Stimulated activated CD4-positive, alpha-beta T cell treated with anti-CD3 and anti-CD28 coated beads, Interleukin-15, amount 100 ng/mL, for 48 hours (primary cell): ENCODE measurements at regions not wholly inside any gene's neighbourhood (a gene's known extent, or its start where the extent isn't known, plus 50 kb on each side); places are given as distances from the start of the nearest gene placed in this dataset.

Experiments used
- DNase-seq, 2 donors: peaks; one replicate each; pipeline ENCODE4 v3.0.0-alpha.2; 2020; ENCODE audit warnings: low read depth in 2 of 2

DNA sequence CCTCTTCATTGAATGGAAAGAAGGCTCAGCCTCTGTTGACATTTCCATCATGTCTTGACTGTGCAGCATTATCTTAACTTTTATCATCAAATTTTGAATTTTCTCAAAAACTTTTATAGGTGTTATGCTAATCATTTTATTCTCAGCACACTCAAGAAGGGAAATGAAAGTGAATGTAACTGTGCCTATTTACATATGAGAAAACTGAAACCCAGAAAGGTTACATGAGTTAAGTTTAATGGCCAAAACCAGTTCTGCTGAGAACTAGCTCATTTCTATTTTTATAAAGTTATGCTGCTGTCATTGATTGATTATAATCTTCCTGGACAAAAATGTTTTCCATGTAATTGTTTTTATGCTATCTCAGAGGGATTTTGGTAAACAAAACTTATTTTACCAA lies 618.8 kb upstream of the NRXN1 start:
- DNase-seq, result no peak

DNA sequence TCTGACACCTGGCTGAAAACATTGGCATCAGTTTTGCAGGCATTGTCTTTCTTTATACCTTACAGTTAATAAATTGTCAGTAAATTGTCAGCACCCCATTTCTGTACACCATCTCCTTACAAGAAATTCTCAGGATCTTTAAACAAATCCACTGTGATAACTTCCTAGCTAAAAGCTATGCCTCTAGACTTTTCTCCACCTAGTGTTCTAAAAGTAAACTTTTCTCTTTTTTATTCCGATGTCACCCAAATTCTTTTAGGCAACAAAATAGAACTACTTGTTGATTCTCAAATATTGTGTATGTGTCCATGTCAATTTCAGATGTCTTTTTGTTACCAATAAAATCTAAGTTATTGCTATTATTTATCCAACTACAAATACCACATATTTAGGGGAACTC lies 617.4 kb upstream of the NRXN1 start:
- no peak for DNase-seq

DNA sequence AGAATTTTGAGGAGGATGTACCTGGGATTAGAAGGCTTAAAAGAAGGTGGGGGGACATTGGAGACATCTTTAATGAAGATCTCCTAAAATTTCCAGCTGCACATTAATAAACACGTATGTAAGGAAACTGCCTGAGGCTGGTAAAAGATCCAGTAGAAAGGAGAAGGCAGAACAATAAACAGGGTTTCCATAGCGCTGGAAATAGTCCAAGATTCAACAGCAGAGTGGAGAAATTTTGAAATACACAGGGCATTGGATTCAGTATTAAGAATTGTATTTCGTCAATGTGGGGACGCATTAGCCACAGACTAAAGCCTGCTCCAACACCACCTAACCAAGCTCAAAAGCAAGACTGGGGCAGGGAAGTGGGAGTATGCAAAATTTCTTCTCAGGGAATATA lies 606.9 kb upstream of the NRXN1 start:
- DNase-seq, result no peak

DNA sequence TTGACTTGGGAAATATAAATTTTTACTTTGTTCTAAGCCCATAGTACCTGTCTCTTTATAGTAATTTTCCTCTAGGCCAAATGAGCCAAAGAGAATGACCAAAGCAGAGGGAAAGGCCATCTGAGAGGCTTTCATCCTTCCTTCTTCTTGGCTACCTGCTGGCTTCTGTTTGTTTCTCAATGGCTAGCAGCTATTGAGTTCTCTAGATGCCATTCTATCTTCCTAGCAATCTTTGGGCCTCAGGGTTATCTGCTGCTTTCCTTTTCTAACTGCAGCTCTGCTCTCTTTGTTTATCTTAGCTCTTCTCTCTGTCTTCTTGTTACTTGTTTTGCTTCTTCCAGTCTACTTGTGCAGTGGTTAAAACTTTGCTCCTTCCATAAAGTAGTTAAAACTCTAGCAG lies 601.1 kb upstream of the NRXN1 start:
- DNase-seq, result no peak

DNA sequence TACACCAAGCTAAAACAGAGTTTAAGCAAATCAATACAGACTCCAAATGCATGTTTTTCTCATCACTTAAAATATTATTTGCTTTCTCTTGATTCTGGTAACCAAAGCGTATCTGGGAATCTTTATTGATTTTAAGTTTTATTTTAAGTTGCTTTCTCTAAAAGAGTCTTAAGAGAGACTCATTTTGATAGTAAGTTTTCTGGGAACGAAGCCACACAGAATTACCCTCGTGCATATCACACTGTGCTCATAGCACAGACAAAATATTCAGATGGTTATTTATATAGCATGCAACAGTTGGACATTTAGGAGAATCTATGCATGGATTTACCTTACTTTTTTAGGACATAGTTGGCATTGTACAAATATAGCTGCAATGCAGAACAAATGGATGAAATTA lies 597.5 kb upstream of the NRXN1 start:
- no peak for DNase-seq

DNA sequence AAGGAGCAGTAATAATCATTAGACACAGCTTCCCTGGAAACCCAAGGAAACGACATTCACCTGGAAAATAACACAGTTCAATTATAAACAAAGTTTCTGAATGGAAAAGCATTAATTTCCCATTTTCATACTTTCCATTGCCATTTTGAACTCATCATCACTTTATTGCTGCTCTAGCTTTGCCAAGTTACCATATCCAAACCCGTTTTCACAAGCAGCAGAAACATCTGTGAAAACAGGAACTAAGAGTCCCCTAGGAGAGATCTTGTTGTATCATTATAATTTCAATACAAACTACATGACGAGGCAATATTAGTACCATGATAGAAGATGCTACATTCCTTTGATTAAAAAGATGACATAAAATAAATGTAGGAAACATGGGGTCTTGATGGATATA lies 597.0 kb upstream of the NRXN1 start:
- DNase-seq, result no peak

DNA sequence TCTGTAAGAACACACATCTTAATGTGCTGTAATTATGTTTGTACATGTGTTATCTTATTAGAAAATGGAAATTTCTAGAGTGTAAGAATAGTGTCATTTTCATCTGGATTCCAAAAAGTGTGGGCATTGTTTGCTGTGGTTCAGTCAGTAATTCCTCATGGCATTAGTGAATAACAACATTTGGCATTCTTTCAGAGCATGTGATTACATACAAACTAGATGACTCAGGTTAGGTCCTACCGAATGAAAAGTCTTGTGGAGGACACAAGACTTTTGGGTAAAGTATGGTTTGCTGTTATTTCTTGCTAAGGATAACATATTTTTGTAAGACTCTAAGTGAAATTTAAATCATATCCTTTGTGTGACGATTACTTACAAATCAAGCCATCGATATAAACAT lies 593.1 kb upstream of the NRXN1 start:
- DNase-seq, result no peak

DNA sequence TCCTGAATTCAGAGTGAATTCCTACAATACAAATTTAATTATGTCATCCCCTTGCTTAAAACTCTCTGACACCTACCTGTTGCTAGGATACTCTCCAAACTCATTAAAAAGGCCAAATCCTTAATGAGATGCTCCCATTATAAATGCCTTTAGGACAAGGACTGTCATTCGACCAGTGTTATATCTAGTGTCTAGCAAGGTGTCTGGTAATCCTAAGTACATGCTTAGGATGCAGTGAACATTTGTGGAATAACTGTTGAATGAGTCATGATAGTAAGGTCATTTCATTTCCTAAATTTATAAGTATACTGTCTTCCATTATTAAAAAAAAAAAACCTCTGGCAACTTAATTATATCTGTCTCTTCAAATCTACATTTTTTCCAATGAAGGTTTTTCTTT lies 588.9 kb upstream of the NRXN1 start:
- no peak for DNase-seq

DNA sequence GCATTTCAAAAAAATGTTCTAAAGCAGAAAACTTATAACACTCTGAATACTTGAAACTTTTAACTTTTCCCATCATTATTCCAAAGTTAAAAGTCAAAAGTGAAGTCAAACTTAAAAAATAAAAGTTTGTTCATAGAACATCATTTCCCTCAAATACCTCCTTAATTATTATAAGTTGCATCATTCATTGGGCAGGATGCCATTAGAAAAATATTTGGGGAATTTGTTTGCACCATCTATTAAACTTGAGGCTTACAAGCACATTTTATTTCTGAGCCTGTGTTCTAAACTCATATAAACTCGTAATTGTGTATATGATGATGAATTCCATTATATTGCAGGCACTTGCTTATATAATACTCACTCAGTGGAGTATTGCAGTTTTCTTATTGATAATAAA lies 588.0 kb upstream of the NRXN1 start:
- no peak for DNase-seq

DNA sequence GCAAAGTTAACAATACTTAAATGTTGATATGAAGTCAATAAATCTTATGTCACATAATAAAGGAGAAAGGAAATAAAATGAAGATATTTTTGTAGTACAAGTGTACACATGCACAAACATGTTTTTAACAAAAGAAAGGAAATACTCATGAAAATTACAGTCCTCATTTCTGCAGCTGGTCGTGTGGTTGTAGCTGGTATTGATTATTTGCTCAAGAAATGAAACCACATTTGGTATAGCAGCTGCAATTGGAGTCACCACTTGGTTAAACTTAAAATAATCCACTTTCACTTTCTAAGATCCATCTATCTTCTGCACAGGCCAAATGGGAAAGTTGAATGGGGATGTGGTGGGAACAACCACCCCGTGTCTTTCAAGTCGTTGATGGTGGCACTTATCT lies 580.5 kb upstream of the NRXN1 start:
- no peak for DNase-seq

DNA sequence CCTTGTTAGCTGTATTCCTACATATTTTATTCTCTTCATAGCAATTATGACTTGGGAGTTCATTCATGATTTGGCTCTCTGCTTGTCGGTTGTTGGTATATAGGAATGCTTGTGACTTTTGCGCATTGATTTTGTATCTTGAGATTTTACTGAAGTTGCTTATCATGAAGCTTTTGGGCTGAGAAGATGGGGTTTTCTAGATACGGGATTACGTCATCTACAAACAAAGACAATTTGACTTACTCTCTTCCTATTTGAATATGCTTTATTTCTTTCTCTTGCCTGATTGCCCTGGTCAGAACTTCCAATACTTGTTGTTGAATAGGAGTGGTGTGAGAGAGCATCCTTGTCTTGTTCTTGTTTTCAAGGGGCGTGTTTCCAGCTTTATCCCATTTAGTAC lies 569.8 kb upstream of the NRXN1 start:
- DNase-seq, result no peak

DNA sequence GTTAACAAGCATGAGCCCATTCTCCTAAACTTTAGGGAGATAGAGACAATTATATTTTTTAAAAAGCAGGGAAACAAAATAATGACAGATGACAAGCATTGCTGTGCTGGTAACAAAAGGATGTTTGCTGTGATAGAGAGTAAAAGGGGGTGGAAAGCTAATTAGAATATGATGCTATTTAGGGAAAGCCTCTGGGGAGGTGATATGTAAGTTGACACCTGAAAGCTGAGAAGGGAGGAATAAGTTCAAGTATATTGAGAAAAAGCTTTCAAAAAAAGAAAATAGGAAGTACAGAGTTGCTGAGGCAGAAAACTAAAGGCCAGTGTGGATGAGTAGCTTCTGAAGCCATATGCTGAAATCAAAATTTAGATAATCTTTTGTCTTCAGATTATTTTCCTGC lies 565.2 kb upstream of the NRXN1 start:
- DNase-seq, result no peak

DNA sequence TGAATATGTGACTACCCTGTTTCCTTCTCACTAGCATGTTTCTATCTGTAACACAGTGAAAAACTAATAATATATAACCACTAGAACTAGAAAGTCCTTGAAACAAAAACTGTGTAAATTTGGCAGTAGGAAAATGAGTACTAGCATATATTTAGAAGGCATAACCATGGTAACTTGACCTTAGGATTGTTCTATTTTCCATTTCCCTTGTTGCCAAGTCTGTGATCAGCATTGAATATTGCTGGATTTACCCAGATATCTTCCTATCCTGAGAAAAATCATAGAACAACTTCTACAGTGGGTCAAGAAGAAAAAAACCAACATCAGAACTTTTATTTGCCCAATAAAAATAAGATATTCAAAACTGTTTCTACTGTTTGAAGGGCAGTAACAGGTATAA lies 563.9 kb upstream of the NRXN1 start:
- DNase-seq, result no peak

DNA sequence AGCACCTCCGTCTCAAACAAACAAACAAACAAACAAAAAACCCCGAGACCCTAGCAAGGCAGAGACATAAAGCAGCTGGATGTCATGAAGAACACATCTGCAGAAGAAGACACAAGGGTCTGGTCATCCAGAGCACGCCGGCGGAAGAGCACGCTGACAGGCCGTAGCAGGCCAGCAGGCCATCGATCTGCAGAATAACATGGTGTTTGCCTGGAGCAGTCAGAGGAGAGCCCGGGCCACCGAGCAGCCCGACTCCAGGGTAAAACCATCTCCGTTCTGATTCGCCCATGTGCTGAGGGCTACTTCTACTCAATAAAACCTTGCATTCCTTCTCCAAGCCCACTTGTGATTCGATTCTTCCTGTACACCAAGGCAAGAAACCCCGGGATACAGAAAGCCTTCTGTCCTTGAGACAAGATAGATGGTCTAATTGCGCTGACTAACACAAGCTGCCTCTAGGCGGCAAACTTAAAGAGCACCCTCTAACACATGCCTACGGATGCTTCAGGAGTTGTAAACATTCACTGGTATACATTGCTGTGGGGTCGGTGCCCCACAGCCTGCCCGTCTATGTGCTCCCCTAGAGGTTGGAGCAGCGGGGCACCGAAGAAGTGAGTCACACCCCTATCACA lies 549.8 kb upstream of the NRXN1 start:
- DNase-seq, result no peak

DNA sequence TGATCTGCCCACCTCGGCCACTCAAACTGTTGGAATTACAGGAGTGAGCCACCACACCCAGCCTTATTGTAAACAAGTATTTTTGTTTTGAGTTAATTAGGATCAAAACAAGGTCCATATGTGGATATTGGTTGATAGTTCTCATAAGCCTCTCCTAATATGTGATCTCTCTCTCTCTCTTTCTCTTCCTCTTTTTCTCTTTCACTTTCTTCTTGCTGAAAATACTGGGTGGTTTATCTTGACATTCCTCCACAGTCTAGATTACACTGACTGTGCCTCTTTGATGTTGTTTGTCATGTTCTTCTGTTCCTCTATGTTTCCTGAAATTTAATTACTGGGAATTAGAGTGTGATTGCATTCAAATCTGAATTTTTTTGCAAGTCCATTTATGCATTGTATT lies 547.5 kb upstream of the NRXN1 start:
- DNase-seq, result no peak

DNA sequence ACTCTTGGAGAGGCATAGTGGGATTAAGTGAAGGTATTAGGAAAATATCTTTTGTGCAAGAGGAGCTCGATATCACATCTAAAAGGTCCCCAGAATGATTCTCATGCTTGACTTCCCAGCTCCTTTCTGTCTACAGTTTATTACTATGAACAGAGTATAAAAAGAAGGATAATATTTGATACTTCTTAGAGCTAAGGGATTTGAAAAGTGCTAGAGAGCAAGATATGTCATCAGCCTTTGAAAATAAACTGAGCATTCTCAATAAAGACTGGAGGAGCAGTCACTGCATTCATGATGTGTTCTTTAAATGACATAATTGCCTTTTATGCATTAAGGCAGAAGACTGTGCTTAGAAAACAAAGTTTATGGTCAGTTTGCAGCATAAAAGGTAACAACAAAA lies 543.2 kb upstream of the NRXN1 start:
- no peak for DNase-seq

DNA sequence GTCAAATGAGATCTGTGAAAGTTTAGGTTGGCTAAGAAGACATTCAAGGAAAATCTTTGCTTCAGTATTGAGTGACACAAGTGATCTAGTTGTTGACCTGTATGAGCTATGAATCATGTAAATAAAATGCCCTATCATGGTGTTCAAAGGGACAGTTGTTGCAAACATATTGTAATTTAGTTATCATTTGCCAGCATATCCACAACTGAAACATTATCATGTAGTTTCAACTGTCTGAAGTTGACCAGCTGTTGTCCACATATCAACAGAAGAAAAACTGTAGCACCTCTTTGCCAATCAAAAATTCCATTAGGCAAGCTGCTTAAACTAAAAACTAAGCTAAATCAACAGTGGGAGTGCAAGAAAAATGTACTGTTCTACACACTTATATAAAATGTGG lies 527.1 kb upstream of the NRXN1 start:
- DNase-seq, result no peak

DNA sequence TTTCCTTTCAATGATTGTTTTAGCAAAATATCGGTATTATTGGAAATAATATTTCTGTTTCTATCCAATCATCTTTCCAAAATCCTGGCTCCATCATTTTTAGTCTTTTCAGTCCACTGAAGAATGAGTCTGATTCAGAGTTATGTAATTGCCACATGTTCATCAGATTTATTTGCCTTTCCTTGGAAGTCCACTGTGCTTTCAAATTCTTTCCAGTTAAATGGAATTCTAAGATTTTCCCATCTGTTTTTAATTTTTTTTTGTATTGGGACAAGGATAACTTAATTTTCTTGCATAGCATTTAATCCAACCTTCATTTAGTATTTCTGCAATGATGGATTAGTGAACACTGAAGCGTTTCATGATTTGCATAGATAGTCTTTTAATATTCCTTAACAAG lies 521.5 kb upstream of the NRXN1 start:
- DNase-seq, result no peak

DNA sequence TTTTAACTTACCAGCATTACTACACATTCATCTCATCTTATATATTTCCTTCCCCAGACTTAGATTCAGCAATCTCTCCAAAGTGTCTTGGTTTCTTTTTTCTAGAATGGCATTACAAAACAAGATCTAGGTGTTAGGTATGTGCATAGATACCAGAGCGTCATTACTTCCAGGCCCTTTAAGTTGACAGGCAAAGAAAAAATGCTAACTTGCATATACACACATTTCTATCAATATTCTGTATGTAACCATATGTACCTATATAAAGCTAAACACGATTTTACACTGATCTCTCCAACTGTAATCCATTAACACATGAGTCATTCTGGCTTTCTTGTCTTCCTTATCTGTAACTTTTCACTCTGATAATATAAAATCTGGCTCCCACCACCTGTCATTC lies 503.8 kb upstream of the NRXN1 start:
- DNase-seq, result no peak

DNA sequence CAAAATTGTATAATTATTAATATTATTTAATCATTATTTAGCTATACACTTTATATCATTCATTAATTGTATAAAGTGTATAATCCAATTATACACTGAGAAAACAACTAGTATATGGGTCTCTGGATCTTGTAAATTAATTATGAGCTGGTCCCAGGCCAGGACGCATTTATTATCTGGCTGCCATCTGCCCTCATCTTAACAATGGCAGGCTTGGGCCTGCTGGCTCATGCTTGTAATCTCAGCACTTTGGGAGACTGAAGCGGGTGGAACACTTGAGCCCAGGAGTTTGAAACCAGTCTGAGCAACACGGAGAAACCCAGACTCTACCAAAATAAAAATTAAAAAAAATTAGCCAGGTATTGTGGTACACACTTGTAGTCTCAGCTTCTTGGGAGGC lies 502.2 kb upstream of the NRXN1 start:
- DNase-seq, result no peak

DNA sequence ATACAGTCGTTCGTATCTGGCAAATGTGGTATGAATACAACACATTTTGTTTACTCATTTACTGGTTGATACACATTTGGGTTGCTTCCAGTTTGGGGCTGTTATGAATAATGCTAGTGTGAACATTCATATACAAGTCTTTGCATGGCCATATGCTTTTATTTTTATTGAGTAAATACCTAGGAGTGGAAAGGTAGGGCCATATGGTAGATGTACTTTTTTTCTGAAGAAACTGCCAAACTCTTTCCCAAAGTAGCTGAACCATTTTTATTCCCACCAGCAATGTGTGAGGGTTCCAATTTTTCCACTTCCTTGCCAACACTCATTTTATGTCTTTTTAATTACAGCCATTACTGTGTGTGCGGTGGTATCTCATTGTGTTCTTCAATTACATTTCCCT lies 496.2 kb upstream of the NRXN1 start:
- DNase-seq, result no peak

DNA sequence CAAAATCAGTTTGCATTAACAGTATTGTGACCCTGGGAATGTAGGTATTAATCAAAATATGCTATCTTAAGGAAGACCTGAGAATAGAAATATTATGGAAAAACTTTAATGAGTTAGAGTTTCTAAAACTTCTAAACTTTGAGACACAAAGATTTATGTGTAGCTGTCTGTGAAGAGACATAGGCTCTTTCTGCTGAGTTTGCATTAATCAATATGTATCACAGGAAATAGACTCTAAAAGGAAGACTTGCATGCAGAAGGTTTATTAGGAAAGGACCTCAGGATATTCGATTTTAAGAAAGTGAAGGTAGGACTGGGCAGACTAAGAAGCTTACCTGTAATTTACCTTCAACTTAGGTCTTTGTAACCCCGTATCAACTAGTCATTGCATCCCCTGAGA lies 494.8 kb upstream of the NRXN1 start:
- DNase-seq, result no peak

DNA sequence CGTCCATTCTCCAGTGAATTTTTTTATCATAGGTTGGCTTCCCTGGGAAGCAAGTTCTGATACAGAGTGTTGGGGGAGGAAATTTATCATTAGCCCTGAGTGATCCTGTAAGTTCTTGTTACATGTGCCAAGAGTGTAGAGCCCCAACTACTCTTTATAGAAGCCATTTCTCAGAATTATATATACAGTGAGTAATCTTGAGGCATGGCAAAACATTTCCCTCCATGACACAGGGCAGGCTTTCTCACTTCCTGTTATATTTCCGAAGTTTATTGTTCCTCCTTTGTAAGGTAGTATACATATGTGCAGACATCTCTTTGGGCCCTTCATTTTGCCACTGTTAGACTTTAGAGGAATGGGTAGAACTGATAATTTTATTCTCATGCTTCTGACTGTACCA lies 484.7 kb upstream of the NRXN1 start:
- DNase-seq, result no peak

DNA sequence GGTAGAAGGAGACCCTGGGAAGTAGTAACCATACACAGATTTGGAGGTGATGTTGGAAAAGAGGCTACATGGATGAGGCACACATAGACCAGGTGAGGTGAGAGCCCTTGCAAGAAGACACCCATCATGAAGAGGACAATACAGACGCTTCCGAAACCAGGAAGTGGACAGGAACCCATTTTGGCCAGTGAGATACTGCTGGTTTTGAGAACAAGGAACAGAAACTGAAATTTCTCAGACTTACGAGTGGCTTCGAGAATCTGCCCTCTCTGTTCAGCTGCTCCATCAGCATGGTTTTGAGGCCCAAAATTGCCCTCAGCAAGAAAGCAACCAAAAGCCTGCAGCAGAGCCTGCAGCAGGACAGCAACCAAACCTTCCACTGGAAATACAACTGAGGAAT lies 479.1 kb upstream of the NRXN1 start:
- no peak for DNase-seq

DNA sequence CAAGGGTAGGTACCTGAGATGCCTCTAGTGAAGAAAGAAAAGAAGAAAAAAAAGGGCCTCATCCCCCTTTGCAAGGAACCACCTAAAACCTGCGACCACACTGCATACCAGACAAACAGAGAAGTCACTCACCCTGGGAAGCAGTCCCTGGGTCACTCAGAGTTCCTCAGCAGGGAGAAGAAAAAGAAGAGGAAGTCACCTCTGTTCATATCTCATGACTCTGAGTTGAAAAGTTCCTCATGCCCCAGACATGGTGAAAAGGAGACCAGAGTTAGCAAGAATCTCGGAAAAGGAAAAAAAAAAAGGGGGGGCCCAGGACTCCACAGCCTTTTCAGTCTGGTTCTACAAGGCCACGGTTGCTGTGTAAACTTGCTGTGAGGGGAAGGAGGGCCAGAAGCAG lies 478.4 kb upstream of the NRXN1 start:
- DNase-seq, result no peak
